Thoracic aorta (tissue), 2 donors: ENCODE measurements at regions not wholly inside any gene's neighbourhood (a gene's known extent, or its start where the extent isn't known, plus 50 kb on each side); places are given as distances from the start of the nearest gene placed in this dataset.

Source experiments
- ATAC-seq: fragments of 150-250 bp; one replicate; pipeline ENCODE4 v1.8.0; 2017; ENCODE audit warnings: low read depth; ENCODE audit not compliant: insufficient number of reproducible peaks, low FRiP score
- DNase-seq: peaks from one replicate; pipeline ENCODE4 v3.0.0-alpha.2; 2020; ENCODE audit warnings: low spot score
- H3K27ac ChIP-seq, 2 donors: fragments of 200-600 bp; sonication (generic); 1 replicate in 1 of 2; 2 replicates in 1 of 2; pipeline ENCODE4 v1.5.1; 2016; ENCODE audit warnings: mild to moderate bottlenecking in 2 of 2, moderate library complexity in 2 of 2
- H3K27me3 ChIP-seq: fragments of 200-600 bp; sonication (generic); replicated peaks from 2 replicates; pipeline ENCODE4 v1.6.0; 2016; ENCODE audit warnings: mild to moderate bottlenecking; ENCODE audit not compliant: insufficient read depth
- H3K36me3 ChIP-seq: fragments of 200-600 bp; sonication (generic); one replicate; pipeline ENCODE4 v1.5.1; 2016
- H3K4me1 ChIP-seq, 2 donors: fragments of 200-600 bp; sonication (generic); 1 replicate in 1 of 2; 2 replicates in 1 of 2; pipeline versions ENCODE4 v1.5.1 to v1.6.0; 2016; ENCODE audit warnings: low read depth in 2 of 2, mild to moderate bottlenecking in 1 of 2; ENCODE audit not compliant: control insufficient read depth in 1 of 2
- H3K4me3 ChIP-seq: fragments of 200-600 bp; sonication (generic); 2 replicates; pipeline ENCODE4 v1.5.1; 2016; ENCODE audit warnings: mild to moderate bottlenecking
- H3K9me3 ChIP-seq: fragments of 200-600 bp; sonication (generic); 2 replicates; pipeline ENCODE4 v1.5.1; 2016
- CTCF ChIP-seq: fragments of 200-600 bp; sonication (generic); IDR thresholded peaks from one replicate; pipeline ENCODE4 v1.5.1; 2019; ENCODE audit warnings: antibody characterized with exemption

- DNase-seq: no peak
- no peaks in the 10 kb centered on the region for H3K4me1 ChIP-seq
- H3K27me3 ChIP-seq: no peaks in the 10 kb centered on the region
- no peaks in the 10 kb centered on the region for H3K36me3 ChIP-seq
- H3K27ac ChIP-seq: no peak overlapping the region
- H3K4me3 ChIP-seq: no peak overlapping the region
- H3K9me3 ChIP-seq: no peaks in the 10 kb centered on the region
- TF ChIP-seq CTCF: no peak
- no peak for ATAC-seq
These were observed 210.4 kb downstream of the SPRY1 start for GRCh38 chr4:123606946-123607542.

- no peak for ATAC-seq
- no peaks in the 10 kb centered on the region for H3K36me3 ChIP-seq
- TF ChIP-seq CTCF: no peak
- no peaks in the 10 kb centered on the region for H3K27me3 ChIP-seq
- H3K9me3 ChIP-seq: no peaks in the 10 kb centered on the region
- H3K4me1 ChIP-seq: no peaks in the 10 kb centered on the region
- no peak overlapping the region for H3K27ac ChIP-seq
- no peak overlapping the region for H3K4me3 ChIP-seq
- DNase-seq: no peak
These were observed 213.2 kb downstream of the SPRY1 start for GRCh38 chr4:123609829-123610228.

GRCh38 chr4:123613586-123614344 lies 217.2 kb downstream of the SPRY1 start:
- DNase-seq (no peak), ATAC-seq (no peak)
- H3K36me3 ChIP-seq: no peaks in the 10 kb centered on the region
- H3K27ac ChIP-seq: no peak overlapping the region
- no peaks in the 10 kb centered on the region for H3K9me3 ChIP-seq
- no peaks in the 10 kb centered on the region for H3K27me3 ChIP-seq
- no peak for TF ChIP-seq CTCF
- H3K4me1 ChIP-seq: no peaks in the 10 kb centered on the region
- H3K4me3 ChIP-seq: no peak overlapping the region

GRCh38 chr4:123615901-123616300 lies 219.3 kb downstream of the SPRY1 start:
- no peak overlapping the region for H3K27ac ChIP-seq
- ATAC-seq: no peak
- no peaks in the 10 kb centered on the region for H3K9me3 ChIP-seq
- no peak for DNase-seq
- H3K36me3 ChIP-seq: no peaks in the 10 kb centered on the region
- peaks cover 5 to 9% of the 10 kb centered on the region in 2 donors for H3K4me1 ChIP-seq
- no peak for TF ChIP-seq CTCF
- no peaks in the 10 kb centered on the region for H3K27me3 ChIP-seq
- no peak overlapping the region for H3K4me3 ChIP-seq

- Histone ChIP-seq H3K27me3 (no peaks in the 10 kb centered on the region), H3K36me3 (no peaks in the 10 kb centered on the region), H3K4me3 (no peak overlapping the region), H3K4me1 (peaks cover 12 to 20% of the 10 kb centered on the region in 2 donors), H3K9me3 (no peaks in the 10 kb centered on the region), H3K27ac (no peak overlapping the region)
- ATAC-seq: peak; percentile 55
- TF ChIP-seq CTCF: no peak
- DNase-seq: no peak
These were observed 220.4 kb downstream of the SPRY1 start for GRCh38 chr4:123616951-123617461.
